ENCODE measurements at regions not wholly inside any gene's neighbourhood (a gene's known extent, or its start where the extent isn't known, plus 50 kb on each side); places are given as distances from the start of the nearest gene placed in this dataset.

- FAIRE-seq (no peak), DNase-seq (no peak), ATAC-seq (no peak)
- no peak overlapping the region for H3K4me3 ChIP-seq
- no peaks in the 10 kb centered on the region for H3K36me3 ChIP-seq
- intact Hi-C loops (cut with DNase I): no loop called here
- no peak for TF ChIP-seq CTCF (IDR thresholded peaks at IDR 0.05)
- WGBS, 2 donors: 75 to 87% methylated on average over 3 of the region's 3 CpGs
- no peak overlapping the region for H3K27ac ChIP-seq
- no peaks in the 10 kb centered on the region for H3K27me3 ChIP-seq
- no peaks in the 10 kb centered on the region for H3K4me1 ChIP-seq
- no peaks in the 10 kb centered on the region for H3K9me3 ChIP-seq
Measured at GRCh38 chr3:157832588-157832987, 273.6 kb downstream of the SHOX2 start.

GRCh38 chr3:157830556-157831236 is 275.5 kb downstream of the SHOX2 start:
- TF ChIP-seq CTCF (IDR thresholded peaks at IDR 0.05): no peak
- no peaks in the 10 kb centered on the region for H3K36me3 ChIP-seq
- intact Hi-C loops (cut with DNase I): no loop called here
- 48 to 54% methylated on average over 7 of the region's 7 CpGs for WGBS, 2 donors
- H3K4me3 ChIP-seq: no peak overlapping the region
- ATAC-seq (no peak), DNase-seq (no peak), FAIRE-seq (no peak)
- no peaks in the 10 kb centered on the region for H3K9me3 ChIP-seq
- H3K27me3 ChIP-seq: no peaks in the 10 kb centered on the region
- no peaks in the 10 kb centered on the region for H3K4me1 ChIP-seq
- no peak overlapping the region for H3K27ac ChIP-seq

GRCh38 chr3:157829786-157830185 is 276.4 kb downstream of the SHOX2 start:
- no peaks in the 10 kb centered on the region for H3K27me3 ChIP-seq
- no peak overlapping the region for H3K4me3 ChIP-seq
- H3K9me3 ChIP-seq: no peaks in the 10 kb centered on the region
- H3K4me1 ChIP-seq: no peaks in the 10 kb centered on the region
- TF ChIP-seq CTCF (IDR thresholded peaks at IDR 0.05): no peak
- FAIRE-seq: no peak
- DNase-seq: no peak
- no peak overlapping the region for H3K27ac ChIP-seq
- no peak for ATAC-seq
- intact Hi-C loops (cut with DNase I): no loop called here
- H3K36me3 ChIP-seq: no peaks in the 10 kb centered on the region
- 51 to 84% methylated on average over 2 of the region's 2 CpGs for WGBS, 2 donors

- no peaks in the 10 kb centered on the region for H3K4me1 ChIP-seq
- WGBS, 2 donors: 62% methylated on average over 4 of the region's 4 CpGs
- H3K27me3 ChIP-seq: no peaks in the 10 kb centered on the region
- no peaks in the 10 kb centered on the region for H3K36me3 ChIP-seq
- ATAC-seq (no peak), FAIRE-seq (no peak), DNase-seq (no peak)
- no peaks in the 10 kb centered on the region for H3K9me3 ChIP-seq
- no peak overlapping the region for H3K4me3 ChIP-seq
- no peak for TF ChIP-seq CTCF (IDR thresholded peaks at IDR 0.05)
- intact Hi-C loops (cut with DNase I): no loop called here
- no peak overlapping the region for H3K27ac ChIP-seq
Measured at GRCh38 chr3:157824281-157824680, 281.9 kb downstream of the SHOX2 start.

- WGBS, 2 donors: 34 to 43% methylated on average over 1 of the region's 1 CpG
- intact Hi-C loops (cut with DNase I): no loop called here
- Histone ChIP-seq H3K4me3 (no peak overlapping the region), H3K36me3 (no peaks in the 10 kb centered on the region), H3K27ac (no peak overlapping the region), H3K27me3 (no peaks in the 10 kb centered on the region), H3K9me3 (no peaks in the 10 kb centered on the region), H3K4me1 (no peaks in the 10 kb centered on the region)
- FAIRE-seq (no peak), DNase-seq (no peak), ATAC-seq (no peak)
- no peak for TF ChIP-seq CTCF (IDR thresholded peaks at IDR 0.05)
Measured at GRCh38 chr3:157823050-157823449, 283.2 kb downstream of the SHOX2 start.

All from pancreas (tissue), 10 donors.